GM12891 (cell line): ENCODE measurements at regions not wholly inside any gene's neighbourhood (a gene's known extent, or its start where the extent isn't known, plus 50 kb on each side); places are given as distances from the start of the nearest gene placed in this dataset.
"Not testable (repeated sequence)": the region's sequence is repeated elsewhere in the genome, so short reads cannot be mapped to it uniquely, and the experiment has no call there.

Experiments used
- PAX5 ChIP-seq: IDR thresholded peaks from 2 replicates; pipeline ENCODE4 v1.6.1; 2011; ENCODE audit warnings: low read length, moderate library complexity, mild to moderate bottlenecking; ENCODE audit not compliant: insufficient read depth, severe bottlenecking
- POLR2A ChIP-seq: IDR thresholded peaks from 2 replicates; pipeline ENCODE4 v1.6.1; 2011; ENCODE audit warnings: low read depth, low read length, control low read depth
- POLR2AphosphoS5 ChIP-seq: IDR thresholded peaks from 2 replicates; pipeline ENCODE4 v1.6.1; 2011; ENCODE audit warnings: low read depth, low read length, control low read depth
- POU2F2 ChIP-seq: IDR thresholded peaks from 2 replicates; pipeline ENCODE4 v1.6.1; 2011; ENCODE audit warnings: low read depth, mild to moderate bottlenecking, control low read depth, low read length, moderate library complexity
- SPI1 ChIP-seq: IDR thresholded peaks from 2 replicates; pipeline ENCODE4 v1.6.1; 2011; ENCODE audit warnings: low read depth, low read length, control low read depth
- TAF1 ChIP-seq: IDR thresholded peaks from 2 replicates; pipeline ENCODE4 v1.6.1; 2011; ENCODE audit warnings: low read depth, low read length, control low read depth

GRCh38 chr5:87583704-87584103, 171.0 kb upstream of the CCNH start:
- TF ChIP-seq POLR2A, POU2F2, TAF1, POLR2AphosphoS5, SPI1, PAX5: not testable (repeated sequence)
